ENCODE measurements at regions not wholly inside any gene's neighbourhood (a gene's known extent, or its start where the extent isn't known, plus 50 kb on each side); places are given as distances from the start of the nearest gene placed in this dataset.

- no peak for TF ChIP-seq CTCF (IDR thresholded peaks at IDR 0.05)
- TF ChIP-seq POLR2AphosphoS5 (IDR thresholded peaks at IDR 0.05) = no peak
Observed at GRCh38 chr2:215707608-215708007, 271.7 kb upstream of the FN1 start.
